BJ (cell line): ENCODE measurements at regions not wholly inside any gene's neighbourhood (a gene's known extent, or its start where the extent isn't known, plus 50 kb on each side); places are given as distances from the start of the nearest gene placed in this dataset.

Experiments
- CTCF ChIA-PET: fragments of 350-600 bp; formaldehyde crosslinking; extraction: SDS; loops from one replicate; lab custom pipeline; 2021; ENCODE audit warnings: antibody characterized with exemption, inconsistent platforms; lab: Yijun Ruan, JAX
- POLR2A ChIA-PET: fragments of 300-600 bp; sonication (Branson Sonifier 250); formaldehyde crosslinking; extraction: SDS; loops from one replicate; lab custom pipeline; 2021; ENCODE audit warnings: antibody characterized with exemption; lab: Charles Lee
- DNase-seq: peaks from one replicate; pipeline ENCODE4 v3.0.0-alpha.2; 2011; ENCODE audit warnings: low read depth
- H3K27me3 ChIP-seq: 2 replicates; pipeline ENCODE4 v1.6.0; 2011; ENCODE audit warnings: low read length; ENCODE audit not compliant: control insufficient read depth, insufficient read depth
- H3K36me3 ChIP-seq: 2 replicates; pipeline ENCODE4 v1.5.1; 2011; ENCODE audit warnings: low read length; ENCODE audit not compliant: control insufficient read depth, insufficient read depth
- H3K4me3 ChIP-seq: 2 replicates; pipeline ENCODE4 v1.5.1; 2011; ENCODE audit warnings: low read depth, mild to moderate bottlenecking, control low read depth, low read length
- CTCF ChIP-seq: IDR thresholded peaks from 2 replicates; pipeline ENCODE4 v1.5.1; 2011; ENCODE audit warnings: low read depth, mild to moderate bottlenecking, control low read depth, inconsistent platforms, low read length, moderate library complexity; ENCODE audit not compliant: insufficient read depth

GRCh38 chr14:76696361-76696760, 64.9 kb upstream of the VASH1 start:
- no peak for TF ChIP-seq CTCF
- no peaks in the 10 kb centered on the region for H3K36me3 ChIP-seq
- ChIA-PET POLR2A (no interaction called here), CTCF (interaction anchor here (0.7 to 1.7 kb wide), 6 partner anchors 10 to 88 kb away, joined by 3 to 7 read pairs (median 4); no protein-coding TSS in a partner anchor)
- no peaks in the 10 kb centered on the region for H3K27me3 ChIP-seq
- DNase-seq, result no peak
- H3K4me3 ChIP-seq, result no peak overlapping the region

GRCh38 chr14:76696791-76697190, 64.5 kb upstream of the VASH1 start:
- H3K4me3 ChIP-seq, result no peak overlapping the region
- CTCF ChIA-PET, result interaction anchor here (0.7 to 1.7 kb wide), 6 partner anchors 10 to 88 kb away, joined by 3 to 7 read pairs (median 4); no protein-coding TSS in a partner anchor
- POLR2A ChIA-PET, result no interaction called here
- DNase-seq, result no peak
- H3K27me3 ChIP-seq, result no peaks in the 10 kb centered on the region
- TF ChIP-seq CTCF, result no peak
- H3K36me3 ChIP-seq, result no peaks in the 10 kb centered on the region

- ChIA-PET CTCF (interaction anchor here (0.8 to 1.7 kb wide), 5 partner anchors 9 to 87 kb away, joined by 3 to 7 read pairs (median 4); no protein-coding TSS in a partner anchor), POLR2A (no interaction called here)
- TF ChIP-seq CTCF, result no peak
- Histone ChIP-seq H3K36me3 (no peaks in the 10 kb centered on the region), H3K27me3 (no peaks in the 10 kb centered on the region), H3K4me3 (no peak overlapping the region)
- no peak for DNase-seq
Measured at GRCh38 chr14:76697246-76697905, 63.9 kb upstream of the VASH1 start.

- ChIA-PET CTCF (no interaction called here), POLR2A (no interaction called here)
- Histone ChIP-seq H3K27me3 (no peaks in the 10 kb centered on the region), H3K4me3 (no peak overlapping the region), H3K36me3 (no peaks in the 10 kb centered on the region)
- TF ChIP-seq CTCF, result no peak
- DNase-seq, result no peak
Measured at GRCh38 chr14:76698191-76698590, 63.1 kb upstream of the VASH1 start.

GRCh38 chr14:76698631-76699030, 62.6 kb upstream of the VASH1 start:
- ChIA-PET POLR2A (no interaction called here), CTCF (interaction anchor here (1.3 kb wide), 2 partner anchors 13 to 86 kb away, joined by 3 to 4 read pairs; no protein-coding TSS in a partner anchor)
- Histone ChIP-seq H3K27me3 (no peaks in the 10 kb centered on the region), H3K36me3 (no peaks in the 10 kb centered on the region), H3K4me3 (no peak overlapping the region)
- no peak for TF ChIP-seq CTCF
- DNase-seq, result no peak
